PC-9 (cell line): ENCODE measurements at regions not wholly inside any gene's neighbourhood (a gene's known extent, or its start where the extent isn't known, plus 50 kb on each side); places are given as distances from the start of the nearest gene placed in this dataset.

Experiments
- BruUV-seq: library from RNA; stranded (reverse); fragments of 400-500 nt; replicated peaks from 2 replicates; lab custom pipeline; 2021; lab: Mats Ljungman, UMichigan
- CTCF ChIA-PET: fragments of 300-600 bp; sonication (Branson Sonifier 250); formaldehyde crosslinking; loops from one replicate; lab custom pipeline; 2022; ENCODE audit warnings: antibody characterized with exemption; lab: Charles Lee
- POLR2A ChIA-PET: fragments of 300-600 bp; sonication (Branson Sonifier 250); formaldehyde crosslinking; loops from one replicate; lab custom pipeline; 2022; ENCODE audit warnings: antibody characterized with exemption; ENCODE audit not compliant: unreplicated experiment; lab: Charles Lee
- DNase-seq, 2 experiments: peaks; one replicate each; pipeline versions ENCODE4 v3.0.0 to v3.0.0-alpha.2; 2015 to 2022; ENCODE audit warnings: mixed read lengths in 1 of 2
- H2AFZ ChIP-seq: fragments of 200-600 bp; sonication (generic); 2 replicates; pipeline ENCODE4 v1.8.1; 2017; ENCODE audit warnings: antibody characterized with exemption
- H3F3A ChIP-seq: fragments of 200-600 bp; sonication (generic); 2 replicates; pipeline ENCODE4 v1.8.1; 2017; ENCODE audit warnings: antibody characterized with exemption, mild to moderate bottlenecking, low read depth; ENCODE audit not compliant: insufficient read depth
- H3K27ac ChIP-seq: fragments of 200-600 bp; sonication (generic); 2 replicates; pipeline ENCODE4 v1.6.1; 2016; ENCODE audit warnings: mixed run types
- H3K27me3 ChIP-seq: fragments of 200-600 bp; sonication (generic); 2 replicates; pipeline ENCODE4 v1.6.1; 2016; ENCODE audit warnings: low read depth, mixed run types; ENCODE audit not compliant: insufficient read depth
- H3K36me3 ChIP-seq: fragments of 200-600 bp; sonication (generic); 2 replicates; pipeline ENCODE4 v1.6.1; 2016; ENCODE audit warnings: low read depth, mixed run types
- H3K4me1 ChIP-seq: fragments of 200-600 bp; sonication (generic); replicated peaks from 2 replicates; pipeline ENCODE4 v1.6.1; 2016; ENCODE audit warnings: mixed run types; ENCODE audit not compliant: insufficient read depth
- H3K4me2 ChIP-seq: fragments of 200-600 bp; sonication (generic); 2 replicates; pipeline ENCODE4 v1.6.1; 2017; ENCODE audit warnings: mixed run types
- H3K4me3 ChIP-seq: fragments of 200-600 bp; sonication (generic); 2 replicates; pipeline ENCODE4 v1.6.1; 2016; ENCODE audit warnings: mixed run types
- H3K79me2 ChIP-seq: fragments of 200-600 bp; sonication (generic); 2 replicates; pipeline ENCODE4 v1.6.1; 2017; ENCODE audit warnings: low read depth, mixed run types
- H3K9me2 ChIP-seq: fragments of 200-600 bp; sonication (generic); 2 replicates; pipeline ENCODE4 v1.8.1; 2017; ENCODE audit warnings: mild to moderate bottlenecking; ENCODE audit not compliant: insufficient read depth
- H3K9me3 ChIP-seq: fragments of 200-600 bp; sonication (generic); 2 replicates; pipeline ENCODE4 v1.8.1; 2016; ENCODE audit warnings: low read depth; ENCODE audit not compliant: insufficient read depth
- H4K20me1 ChIP-seq: fragments of 200-600 bp; sonication (generic); 2 replicates; pipeline ENCODE4 v1.8.1; 2017; ENCODE audit not compliant: insufficient read depth
- CTCF ChIP-seq: fragments of 200-600 bp; sonication (generic); conservative IDR thresholded peaks from 2 replicates; pipeline ENCODE4 v1.6.1; 2017; ENCODE audit warnings: mixed run types, antibody characterized with exemption, mild to moderate bottlenecking, moderate library complexity
- EZH2 ChIP-seq: fragments of 200-600 bp; sonication (generic); IDR thresholded peaks from 2 replicates; pipeline ENCODE4 v1.8.0; 2017; ENCODE audit warnings: antibody characterized with exemption, low read depth
- intact Hi-C: fragments of 100-400 bp; cut with micrococcal nuclease; formaldehyde crosslinking; loops from one replicate; pipeline ENCODE4 v1.10.0; 2022; ENCODE audit not compliant: unreplicated experiment

- H3K79me2 ChIP-seq = no peaks in the 10 kb centered on the region
- BruUV-seq = no TSS peak
These were observed 135.1 kb upstream of the SEL1L start for GRCh38 chr14:81668626-81669274.

DNA sequence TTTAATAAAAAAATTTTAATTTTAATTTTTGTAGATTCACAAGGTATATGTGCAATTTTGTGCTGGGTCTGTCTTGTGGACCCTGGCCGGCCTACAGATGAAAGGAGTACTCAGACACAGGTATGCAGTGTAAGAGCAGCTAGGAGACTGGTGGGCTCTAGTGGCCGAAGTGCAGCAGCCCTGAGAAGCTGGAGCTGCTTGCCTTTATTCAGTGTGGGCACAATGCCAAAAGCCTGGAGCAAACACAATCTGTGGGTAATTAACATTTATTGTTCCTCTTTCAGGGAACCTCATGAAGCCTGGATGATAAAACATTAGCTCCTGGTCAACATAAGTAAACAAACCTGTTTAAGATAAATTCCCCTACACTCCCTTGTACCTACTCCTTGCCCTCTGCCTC is 135.7 kb upstream of the SEL1L start:
- no peak overlapping the region for H3K4me2 ChIP-seq
- H3K4me1 ChIP-seq = no peaks in the 10 kb centered on the region
- H3K4me3 ChIP-seq = no peak overlapping the region
- no peaks in the 10 kb centered on the region for H3K9me3 ChIP-seq
- ChIA-PET CTCF (no interaction called here), POLR2A (no interaction called here)
- no TSS peak for BruUV-seq
- H4K20me1 ChIP-seq = no peaks in the 10 kb centered on the region
- H3K9me2 ChIP-seq = no peaks in the 10 kb centered on the region
- no peaks in the 10 kb centered on the region for H3K36me3 ChIP-seq
- H3K27ac ChIP-seq = no peak overlapping the region
- intact Hi-C loops = no loop called here
- H3F3A ChIP-seq = no peaks in the 10 kb centered on the region
- TF ChIP-seq EZH2 = no peak
- TF ChIP-seq CTCF = no peak
- no peaks in the 10 kb centered on the region for H3K79me2 ChIP-seq
- no peaks in the 10 kb centered on the region for H3K27me3 ChIP-seq
- no peak overlapping the region for H2AFZ ChIP-seq
- DNase-seq = no peak

More at GRCh38 chr14:81668626-81669274, 135.1 kb upstream of the SEL1L start:
- Histone ChIP-seq H3K9me3 (no peaks in the 10 kb centered on the region), H3K36me3 (no peaks in the 10 kb centered on the region), H3K9me2 (no peaks in the 10 kb centered on the region), H2AFZ (no peak overlapping the region), H3K4me3 (no peak overlapping the region), H3K27ac (no peak overlapping the region), H3K4me1 (no peaks in the 10 kb centered on the region), H3K4me2 (no peak overlapping the region), H4K20me1 (no peaks in the 10 kb centered on the region), H3K27me3 (no peaks in the 10 kb centered on the region), H3F3A (no peaks in the 10 kb centered on the region)
- ChIA-PET CTCF (no interaction called here), POLR2A (no interaction called here)
- TF ChIP-seq EZH2 = no peak
- TF ChIP-seq CTCF = no peak
- DNase-seq = no peak
- intact Hi-C loops = no loop called here

DNA sequence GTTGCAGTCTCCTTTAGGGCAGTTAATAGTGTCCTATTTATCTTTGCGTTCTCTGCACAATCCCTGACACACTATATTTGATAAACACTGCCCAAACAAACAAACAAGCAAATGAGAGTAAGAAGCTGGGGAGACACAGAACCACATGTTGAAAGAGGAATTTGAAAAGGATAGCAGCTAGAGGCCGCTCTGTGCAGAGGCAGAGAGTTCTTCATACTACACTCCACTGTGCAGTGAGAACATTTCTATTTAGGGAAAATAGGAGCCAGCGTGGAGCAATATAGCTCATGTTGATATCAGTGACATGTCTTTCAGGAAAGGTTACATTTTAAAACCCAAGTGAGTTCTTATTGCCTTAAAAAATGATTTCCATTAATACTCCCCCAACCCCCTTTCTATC is 140.3 kb upstream of the SEL1L start:
- Histone ChIP-seq H3K9me2 (no peaks in the 10 kb centered on the region), H2AFZ (no peak overlapping the region), H3K9me3 (no peaks in the 10 kb centered on the region), H3K36me3 (no peaks in the 10 kb centered on the region), H3K79me2 (no peaks in the 10 kb centered on the region), H3K4me3 (no peak overlapping the region), H3K27me3 (0 out of 2 replicates have a peak, but pooled peaks cover 3% of the 10 kb centered on the region), H3K4me1 (no peaks in the 10 kb centered on the region), H3F3A (no peaks in the 10 kb centered on the region), H3K4me2 (no peak overlapping the region), H3K27ac (no peak overlapping the region), H4K20me1 (no peaks in the 10 kb centered on the region)
- ChIA-PET CTCF (no interaction called here), POLR2A (no interaction called here)
- intact Hi-C loops = no loop called here
- BruUV-seq = no TSS peak
- no peak for DNase-seq
- no peak for TF ChIP-seq EZH2
- TF ChIP-seq CTCF = no peak
